Liver (tissue), 3 donors: ENCODE measurements at regions not wholly inside any gene's neighbourhood (a gene's known extent, or its start where the extent isn't known, plus 50 kb on each side); places are given as distances from the start of the nearest gene placed in this dataset.

Experiments used
- ATF3 ChIP-seq: IDR thresholded peaks from 2 replicates; pipeline ENCODE4 v1.6.1; 2016; ENCODE audit warnings: antibody characterized with exemption
- CTCF ChIP-seq: fragments of 150-350 bp; IDR thresholded peaks from 2 replicates; pipeline ENCODE4 v1.5.1; 2017; ENCODE audit warnings: improper control_type of control experiment, low read depth, low read length; ENCODE audit not compliant: missing input control
- EGR1 ChIP-seq, 2 donors: IDR thresholded peaks; 2 replicates each; pipeline ENCODE4 v1.6.1; 2016 to 2018; ENCODE audit warnings: antibody characterized with exemption in 2 of 2, low read depth in 2 of 2
- GABPA ChIP-seq, 2 donors: IDR thresholded peaks in 1 of 2; conservative IDR thresholded peaks in 1 of 2; 2 replicates each; pipeline ENCODE4 v1.6.1; 2016; ENCODE audit warnings: antibody characterized with exemption in 2 of 2, mild to moderate bottlenecking in 1 of 2, moderate library complexity in 1 of 2
- JUND ChIP-seq, 2 donors: IDR thresholded peaks; 2 replicates each; pipeline ENCODE4 v1.6.1; 2016; ENCODE audit warnings: antibody characterized with exemption in 2 of 2
- MAX ChIP-seq: IDR thresholded peaks from 2 replicates; pipeline ENCODE4 v1.6.1; 2016; ENCODE audit warnings: antibody characterized with exemption
- NR2F2 ChIP-seq: IDR thresholded peaks from 2 replicates; pipeline ENCODE4 v1.6.1; 2016; ENCODE audit warnings: antibody characterized with exemption
- RAD21 ChIP-seq, 2 donors: IDR thresholded peaks; 2 replicates each; pipeline ENCODE4 v1.6.1; 2016; ENCODE audit warnings: antibody characterized with exemption in 2 of 2, mild to moderate bottlenecking in 2 of 2
- TAF1 ChIP-seq: conservative IDR thresholded peaks from 2 replicates; pipeline ENCODE4 v1.6.1; 2016; ENCODE audit warnings: antibody characterized with exemption, mild to moderate bottlenecking
- YY1 ChIP-seq: IDR thresholded peaks from 2 replicates; pipeline ENCODE4 v1.6.1; 2016; ENCODE audit warnings: antibody characterized with exemption, mild to moderate bottlenecking
- ZBTB33 ChIP-seq: IDR thresholded peaks from 2 replicates; pipeline ENCODE4 v1.6.1; 2016; ENCODE audit warnings: antibody characterized with exemption
- donor health status: healthy.
- donor health status: healthy.

GRCh38 chr5:40227366-40227765, 452.3 kb upstream of the PTGER4 start:
- TF ChIP-seq CTCF (no peak), EGR1 (IDR thresholded peaks at IDR 0.05; ENCODE audit: low read depth in 2 of 2) (no peak), MAX (no peak), NR2F2 (no peak), JUND (IDR thresholded peaks at IDR 0.05) (no peak), TAF1 (no peak), YY1 (no peak), RAD21 (IDR thresholded peaks at IDR 0.05) (no peak), ATF3 (no peak), GABPA (IDR thresholded peaks at IDR 0.05 in 1 of 2, conservative IDR thresholded peaks at IDR 0.05 in 1 of 2) (no peak), ZBTB33 (no peak)
